H1 (cell line): ENCODE measurements at regions not wholly inside any gene's neighbourhood (a gene's known extent, or its start where the extent isn't known, plus 50 kb on each side); places are given as distances from the start of the nearest gene placed in this dataset.

Experiments used
- CHD1 ChIP-seq: IDR thresholded peaks from 2 replicates; pipeline ENCODE4 v1.6.1; 2012; ENCODE audit warnings: low read depth, low read length, improper control_type of control experiment
- EZH2 ChIP-seq: fragments of 200-600 bp; sonication (generic); IDR thresholded peaks from 2 replicates; pipeline ENCODE4 v1.7.1; 2012; ENCODE audit warnings: low read depth, mild to moderate bottlenecking, moderate library complexity, low read length, inconsistent platforms; ENCODE audit not compliant: severe bottlenecking
- FOSL1 ChIP-seq: IDR thresholded peaks from 2 replicates; pipeline ENCODE4 v1.6.1; 2011; ENCODE audit warnings: mild to moderate bottlenecking, low read depth, low read length, moderate library complexity; ENCODE audit not compliant: insufficient read depth
- KDM1A ChIP-seq: fragments of 200-600, 300-600 bp; sonication (generic); IDR thresholded peaks from 2 replicates; pipeline ENCODE4 v1.7.1; 2016; ENCODE audit warnings: mild to moderate bottlenecking, low read length, borderline replicate concordance
- POLR2A ChIP-seq, 2 experiments: IDR thresholded peaks; 1 replicate in 1 of 2; 2 replicates in 1 of 2; pipeline ENCODE4 v1.6.1; 2011; ENCODE audit warnings: low read depth in 2 of 2, low read length in 2 of 2, mild to moderate bottlenecking in 2 of 2; ENCODE audit errors: control extremely low read depth in 1 of 2
- POLR2AphosphoS5 ChIP-seq: IDR thresholded peaks from 2 replicates; pipeline ENCODE4 v1.6.1; 2011; ENCODE audit warnings: low read depth, low read length
- RAD21 ChIP-seq, 2 experiments: IDR thresholded peaks in 1 of 2; conservative IDR thresholded peaks in 1 of 2; 2 replicates each; pipeline ENCODE4 v1.6.1; 2011; ENCODE audit warnings: low read depth in 2 of 2, low read length in 2 of 2, improper control_type of control experiment in 1 of 2, inconsistent platforms in 1 of 2, mild to moderate bottlenecking in 1 of 2, moderate library complexity in 1 of 2
- SP1 ChIP-seq: IDR thresholded peaks from 2 replicates; pipeline ENCODE4 v1.6.1; 2011; ENCODE audit warnings: low read depth, low read length
- TAF1 ChIP-seq: IDR thresholded peaks from 2 replicates; pipeline ENCODE4 v1.6.1; 2011; ENCODE audit warnings: mild to moderate bottlenecking, low read depth, low read length
- ZNF274 ChIP-seq: IDR thresholded peaks from 2 replicates; pipeline ENCODE4 v1.7.0; 2012; ENCODE audit warnings: low read length, borderline replicate concordance; ENCODE audit errors: extremely low read depth
- TF ChIP-seq, protein P1 (sequence below), 3 experiments: IDR thresholded peaks; 1 replicate in 2 of 3; 2 replicates in 1 of 3; pipeline versions ENCODE4 v1.5.1 to v1.6.1; 2011; ENCODE audit warnings: low read length in 3 of 3, mild to moderate bottlenecking in 3 of 3, inconsistent platforms in 2 of 3, low read depth in 1 of 3, moderate library complexity in 1 of 3; ENCODE audit not compliant: insufficient read depth in 1 of 3; ENCODE audit errors: control extremely low read depth in 1 of 3
- TF ChIP-seq, protein P2 (sequence below): IDR thresholded peaks from 2 replicates; pipeline ENCODE4 v1.6.1; 2012; ENCODE audit warnings: inconsistent platforms

DNA sequence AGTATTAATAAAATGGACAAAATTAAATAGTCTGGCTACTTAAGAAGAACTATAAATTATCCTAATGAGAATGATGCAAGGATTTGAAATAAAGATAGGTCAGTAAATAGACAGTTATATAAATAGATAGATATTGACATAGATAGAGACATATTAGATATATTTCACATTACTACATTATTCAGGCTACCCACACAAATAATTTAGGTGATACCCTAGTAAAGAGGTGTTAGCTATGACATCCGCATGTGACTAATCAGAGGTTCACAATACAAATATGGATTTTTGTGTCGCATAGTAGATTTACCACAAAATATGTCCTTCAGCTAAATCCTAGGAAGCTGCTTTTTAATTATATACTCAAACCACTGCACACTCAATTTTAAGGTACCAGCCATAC, 729.0 kb upstream of the ANO3 start:
- TF ChIP-seq, protein P1, sequence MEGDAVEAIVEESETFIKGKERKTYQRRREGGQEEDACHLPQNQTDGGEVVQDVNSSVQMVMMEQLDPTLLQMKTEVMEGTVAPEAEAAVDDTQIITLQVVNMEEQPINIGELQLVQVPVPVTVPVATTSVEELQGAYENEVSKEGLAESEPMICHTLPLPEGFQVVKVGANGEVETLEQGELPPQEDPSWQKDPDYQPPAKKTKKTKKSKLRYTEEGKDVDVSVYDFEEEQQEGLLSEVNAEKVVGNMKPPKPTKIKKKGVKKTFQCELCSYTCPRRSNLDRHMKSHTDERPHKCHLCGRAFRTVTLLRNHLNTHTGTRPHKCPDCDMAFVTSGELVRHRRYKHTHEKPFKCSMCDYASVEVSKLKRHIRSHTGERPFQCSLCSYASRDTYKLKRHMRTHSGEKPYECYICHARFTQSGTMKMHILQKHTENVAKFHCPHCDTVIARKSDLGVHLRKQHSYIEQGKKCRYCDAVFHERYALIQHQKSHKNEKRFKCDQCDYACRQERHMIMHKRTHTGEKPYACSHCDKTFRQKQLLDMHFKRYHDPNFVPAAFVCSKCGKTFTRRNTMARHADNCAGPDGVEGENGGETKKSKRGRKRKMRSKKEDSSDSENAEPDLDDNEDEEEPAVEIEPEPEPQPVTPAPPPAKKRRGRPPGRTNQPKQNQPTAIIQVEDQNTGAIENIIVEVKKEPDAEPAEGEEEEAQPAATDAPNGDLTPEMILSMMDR (IDR thresholded peaks at IDR 0.05; ENCODE audit: control extremely low read depth in 1 of 3, insufficient read depth in 1 of 3, low read depth in 1 of 3, low read length in 3 of 3) = no peak
- TF ChIP-seq RAD21 (IDR thresholded peaks at IDR 0.05 in 1 of 2, conservative IDR thresholded peaks at IDR 0.05 in 1 of 2; ENCODE audit: low read depth in 2 of 2, low read length in 2 of 2) (no peak), ZNF274 (no peak), TAF1 (no peak), POLR2AphosphoS5 (no peak), CHD1 (no peak), POLR2A (IDR thresholded peaks at IDR 0.05; ENCODE audit: control extremely low read depth in 1 of 2, low read depth in 2 of 2, low read length in 2 of 2) (no peak), SP1 (no peak), EZH2 (no peak), FOSL1 (no peak), KDM1A (no peak)
- TF ChIP-seq, protein P2, sequence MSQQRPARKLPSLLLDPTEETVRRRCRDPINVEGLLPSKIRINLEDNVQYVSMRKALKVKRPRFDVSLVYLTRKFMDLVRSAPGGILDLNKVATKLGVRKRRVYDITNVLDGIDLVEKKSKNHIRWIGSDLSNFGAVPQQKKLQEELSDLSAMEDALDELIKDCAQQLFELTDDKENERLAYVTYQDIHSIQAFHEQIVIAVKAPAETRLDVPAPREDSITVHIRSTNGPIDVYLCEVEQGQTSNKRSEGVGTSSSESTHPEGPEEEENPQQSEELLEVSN = no peak
